ENCODE measurements at regions not wholly inside any gene's neighbourhood (a gene's known extent, or its start where the extent isn't known, plus 50 kb on each side); places are given as distances from the start of the nearest gene placed in this dataset.
A peak's percentile ranks its signal among the peaks of the same experiment; 100 is the strongest.

DNA sequence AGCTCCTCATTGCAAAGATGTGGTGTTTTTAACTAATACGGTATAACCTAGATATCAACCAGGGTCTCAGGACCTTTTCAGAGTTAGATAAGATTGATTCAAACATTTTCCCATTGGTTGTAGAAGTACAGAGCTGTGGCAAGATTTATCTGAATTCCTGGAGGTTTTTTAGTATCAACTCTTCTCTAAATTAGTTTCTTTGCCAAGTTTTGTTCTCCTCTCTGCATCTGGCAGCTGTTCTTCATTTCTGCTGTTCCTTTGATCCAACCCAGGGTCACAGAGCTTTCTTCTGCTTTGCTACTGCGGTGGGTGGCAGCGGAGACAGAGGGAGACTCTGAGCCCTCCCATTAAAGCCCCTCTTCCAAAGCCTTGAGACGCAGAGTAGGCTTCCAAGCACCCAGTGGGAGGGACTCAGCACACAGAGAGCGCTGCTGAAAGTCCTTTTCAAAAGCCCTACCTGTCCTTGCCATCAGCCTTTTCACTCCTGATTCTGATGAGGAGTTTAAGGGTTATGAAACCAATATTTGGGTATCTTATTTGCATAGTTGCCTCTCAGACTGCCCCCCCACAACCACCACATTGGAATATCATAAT, 146.3 kb upstream of the EEPD1 start:
- Histone ChIP-seq H3K27me3 (no peaks in the 10 kb centered on the region), H3K36me3 (no peaks in the 10 kb centered on the region), H3K27ac (no peak overlapping the region), H3K4me1 (no peaks in the 10 kb centered on the region), H3K9me3 (no peaks in the 10 kb centered on the region), H3K4me3 (no peak overlapping the region)
- no peak for TF ChIP-seq CTCF (IDR thresholded peaks at IDR 0.05)
- DNase-seq (no peak), ATAC-seq (no peak)
- intact Hi-C loops (cut with DNase I): no loop called here

DNA sequence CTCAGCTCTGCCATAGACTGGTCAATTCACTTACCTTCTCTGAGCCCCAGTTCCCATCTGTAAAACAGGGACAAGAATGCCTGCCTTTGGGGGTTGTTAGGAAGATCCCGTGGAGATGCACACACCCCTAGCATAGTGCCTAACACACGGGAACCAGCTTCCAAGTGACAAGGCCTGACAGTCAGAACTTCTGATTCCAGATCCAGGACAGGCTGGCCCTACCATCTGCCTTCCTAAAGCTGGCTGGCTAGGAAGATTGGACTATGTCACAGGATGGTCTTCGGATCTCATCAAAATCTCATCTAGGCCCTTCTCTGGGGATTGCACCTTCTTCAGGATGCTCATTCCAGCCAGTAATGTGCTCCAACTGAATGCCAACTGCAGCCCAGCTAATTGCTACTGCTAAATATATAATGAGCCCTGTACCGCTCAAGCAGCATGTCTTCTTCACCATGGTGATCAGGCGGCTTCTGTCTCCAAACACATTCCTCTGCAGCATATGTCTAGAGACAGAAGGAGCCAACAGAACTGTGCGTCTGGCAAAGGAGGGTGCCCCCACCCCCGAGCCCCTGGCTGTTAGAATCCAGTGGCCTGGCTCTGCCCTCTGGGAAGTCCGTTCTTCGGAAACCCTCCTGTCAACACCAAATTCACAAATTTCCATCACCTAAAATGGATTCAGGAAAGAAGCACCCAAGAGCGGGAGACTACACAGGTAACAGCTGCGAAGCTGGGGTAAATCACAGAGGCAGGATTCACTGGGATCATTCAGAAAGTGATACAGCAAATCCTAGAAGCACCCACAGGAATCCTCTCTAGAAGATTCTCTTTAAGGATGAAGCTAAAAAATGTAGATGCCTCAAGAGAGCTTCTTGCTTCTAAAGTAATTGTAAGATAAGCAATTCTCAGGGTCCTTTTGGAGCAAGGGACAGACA, 142.1 kb upstream of the EEPD1 start:
- Histone ChIP-seq H3K9me3 (no peaks in the 10 kb centered on the region), H3K4me1 (no peaks in the 10 kb centered on the region), H3K36me3 (no peaks in the 10 kb centered on the region), H3K27ac (no peak overlapping the region), H3K4me3 (no peak overlapping the region), H3K27me3 (no peaks in the 10 kb centered on the region)
- no peak for ATAC-seq
- intact Hi-C loops (cut with DNase I): no loop called here
- peak in 2 of 4 donors; percentile 33 to 60 for DNase-seq
- no peak for TF ChIP-seq CTCF (IDR thresholded peaks at IDR 0.05)

- no peak overlapping the region for H3K27ac ChIP-seq
- no peaks in the 10 kb centered on the region for H3K4me1 ChIP-seq
- intact Hi-C loops (cut with DNase I): no loop called here
- H3K9me3 ChIP-seq: no peaks in the 10 kb centered on the region
- no peak for TF ChIP-seq CTCF (IDR thresholded peaks at IDR 0.05)
- no peak for DNase-seq
- ATAC-seq: no peak
- no peaks in the 10 kb centered on the region for H3K27me3 ChIP-seq
- no peak overlapping the region for H3K4me3 ChIP-seq
- H3K36me3 ChIP-seq: no peaks in the 10 kb centered on the region
Observed at GRCh38 chr7:36011588-36011965, 141.5 kb upstream of the EEPD1 start.

- DNase-seq (no peak), ATAC-seq (no peak)
- Histone ChIP-seq H3K4me3 (no peak overlapping the region), H3K27me3 (no peaks in the 10 kb centered on the region), H3K4me1 (no peaks in the 10 kb centered on the region), H3K9me3 (no peaks in the 10 kb centered on the region), H3K36me3 (no peaks in the 10 kb centered on the region), H3K27ac (no peak overlapping the region)
- TF ChIP-seq CTCF (IDR thresholded peaks at IDR 0.05): no peak
- intact Hi-C loops (cut with DNase I): no loop called here
Observed at GRCh38 chr7:36013246-36014014, 139.6 kb upstream of the EEPD1 start.

GRCh38 chr7:36014961-36015360, 138.1 kb upstream of the EEPD1 start:
- Histone ChIP-seq H3K27ac (no peak overlapping the region), H3K9me3 (no peaks in the 10 kb centered on the region), H3K36me3 (no peaks in the 10 kb centered on the region), H3K4me3 (no peak overlapping the region), H3K4me1 (no peaks in the 10 kb centered on the region), H3K27me3 (no peaks in the 10 kb centered on the region)
- ATAC-seq (no peak), DNase-seq (no peak)
- intact Hi-C loops (cut with DNase I): no loop called here
- TF ChIP-seq CTCF (IDR thresholded peaks at IDR 0.05): no peak

Data from left lung (tissue), 4 donors.